SK-N-SH (cell line): ENCODE measurements at regions not wholly inside any gene's neighbourhood (a gene's known extent, or its start where the extent isn't known, plus 50 kb on each side); places are given as distances from the start of the nearest gene placed in this dataset.

Experiments
- CTCF ChIA-PET: fragments of 300-600, 350-600 bp; formaldehyde crosslinking; extraction: SDS; loops from one replicate; lab custom pipeline; 2021; lab: Yijun Ruan, JAX
- POLR2A ChIA-PET: fragments of 350-600 bp; sonication (Branson Sonifier 250); formaldehyde crosslinking; extraction: SDS; loops from one replicate; lab custom pipeline; 2020; ENCODE audit warnings: antibody characterized with exemption, inconsistent platforms; lab: Yijun Ruan, JAX
- DNase-seq: peaks from one replicate; pipeline ENCODE4 v3.0.0; 2012
- H2AFZ ChIP-seq: fragments of 200-600 bp; sonication (generic); 2 replicates; pipeline ENCODE4 v1.8.1; 2016; ENCODE audit warnings: antibody characterized with exemption, mild to moderate bottlenecking, low read depth
- H3F3A ChIP-seq: fragments of 200-600 bp; sonication (generic); replicated peaks from 2 replicates; pipeline ENCODE3; 2016; ENCODE audit warnings: antibody characterized with exemption, mild to moderate bottlenecking; ENCODE audit not compliant: insufficient read depth
- H3K27ac ChIP-seq, 2 experiments: fragments of 200-500 bp in 1 of 2; fragments of 200-600 bp in 1 of 2; sonication (Bioruptor generic) in 1 of 2; sonication (generic), shearing (Covaris generic) in 1 of 2; 2 replicates each; pipeline versions ENCODE4 v1.5.1 to v1.6.1; 2014 to 2016; ENCODE audit warnings: low read depth in 2 of 2, inconsistent platforms in 1 of 2, low read length in 1 of 2, mild to moderate bottlenecking in 1 of 2, mixed read lengths in 1 of 2
- H3K27me3 ChIP-seq: fragments of 200-600 bp; sonication (generic), shearing (Covaris generic); 2 replicates; pipeline ENCODE4 v1.6.1; 2016; ENCODE audit warnings: mixed run types; ENCODE audit not compliant: insufficient read depth
- H3K36me3 ChIP-seq, 2 experiments: fragments of 200-500 bp in 1 of 2; fragments of 200-600 bp in 1 of 2; sonication (Bioruptor generic) in 1 of 2; sonication (generic) in 1 of 2; replicated peaks in 1 of 2; 2 replicates each; pipeline versions ENCODE3 to v1.5.1; 2014 to 2016; ENCODE audit warnings: low read length in 1 of 2, mild to moderate bottlenecking in 1 of 2; ENCODE audit not compliant: insufficient read depth in 2 of 2, control insufficient read depth in 1 of 2
- H3K4me1 ChIP-seq, 2 experiments: fragments of 200-500 bp in 1 of 2; fragments of 200-600 bp in 1 of 2; sonication (Bioruptor generic) in 1 of 2; sonication (generic), shearing (Covaris generic) in 1 of 2; 2 replicates each; pipeline versions ENCODE4 v1.5.1 to v1.6.1; 2014 to 2016; ENCODE audit warnings: low read depth in 1 of 2, low read length in 1 of 2, mixed run types in 1 of 2; ENCODE audit not compliant: insufficient read depth in 2 of 2, control insufficient read depth in 1 of 2
- H3K4me2 ChIP-seq: fragments of 200-600 bp; sonication (generic), shearing (Covaris generic); 2 replicates; pipeline ENCODE4 v1.6.1; 2017; ENCODE audit warnings: mixed run types
- H3K4me3 ChIP-seq, 2 experiments: fragments of 200-500 bp in 1 of 2; fragments of 200-600 bp in 1 of 2; sonication (Bioruptor generic) in 1 of 2; sonication (generic), shearing (Covaris generic) in 1 of 2; 2 replicates each; pipeline versions ENCODE4 v1.5.1 to v1.8.1; 2014 to 2016; ENCODE audit warnings: low read depth in 2 of 2, inconsistent platforms in 1 of 2, low read length in 1 of 2, mild to moderate bottlenecking in 1 of 2, mixed read lengths in 1 of 2, moderate library complexity in 1 of 2
- H3K79me2 ChIP-seq: fragments of 200-600 bp; sonication (generic); 2 replicates; pipeline ENCODE4 v1.8.1; 2017; ENCODE audit warnings: mild to moderate bottlenecking; ENCODE audit not compliant: insufficient read depth
- H3K9ac ChIP-seq: fragments of 200-600 bp; sonication (generic); 2 replicates; pipeline ENCODE4 v1.6.1; 2017; ENCODE audit warnings: mixed run types
- H3K9me2 ChIP-seq: fragments of 200-600 bp; sonication (generic); 2 replicates; pipeline ENCODE4 v1.6.1; 2017; ENCODE audit warnings: mixed run types
- H3K9me3 ChIP-seq: fragments of 200-600 bp; sonication (generic); 2 replicates; pipeline ENCODE4 v1.6.1; 2017; ENCODE audit warnings: mixed run types, mild to moderate bottlenecking, moderate library complexity
- H4K20me1 ChIP-seq: fragments of 200-600 bp; sonication (generic); 2 replicates; pipeline ENCODE4 v1.6.1; 2017; ENCODE audit warnings: mild to moderate bottlenecking, mixed run types; ENCODE audit not compliant: insufficient read depth
- CHD2 ChIP-seq: fragments of 150-350 bp; IDR thresholded peaks from 2 replicates; pipeline ENCODE4 v1.6.1; 2018; ENCODE audit warnings: low read length; ENCODE audit not compliant: partially characterized antibody
- ELF1 ChIP-seq: IDR thresholded peaks from 2 replicates; pipeline ENCODE4 v1.4.0; 2012
- EP300 ChIP-seq, 2 experiments: IDR thresholded peaks; 2 replicates each; pipeline versions ENCODE4 v1.4.0 to v1.6.1; 2012; ENCODE audit warnings: borderline replicate concordance in 1 of 2, low read depth in 1 of 2, low read length in 1 of 2
- EZH2phosphoT487 ChIP-seq: fragments of 200-600 bp; sonication (generic); IDR thresholded peaks from 2 replicates; pipeline ENCODE4 v1.6.1; 2017; ENCODE audit warnings: low read depth, mixed run types, mild to moderate bottlenecking, antibody characterized with exemption, moderate library complexity, borderline replicate concordance
- FOSL2 ChIP-seq: IDR thresholded peaks from 2 replicates; pipeline ENCODE4 v1.4.0; 2012; ENCODE audit warnings: low read depth, mild to moderate bottlenecking, moderate library complexity, borderline replicate concordance
- FOXJ3 ChIP-seq: sonication (generic); formaldehyde crosslinking; IDR thresholded peaks from 2 replicates; pipeline ENCODE4 v1.5.1; 2020; ENCODE audit warnings: mild to moderate bottlenecking, missing genetic modification reagents
- GABPA ChIP-seq: IDR thresholded peaks from 2 replicates; pipeline ENCODE4 v1.4.0; 2012; ENCODE audit warnings: low read depth, mild to moderate bottlenecking
- JUND ChIP-seq: IDR thresholded peaks from 2 replicates; pipeline ENCODE4 v1.4.0; 2012
- POLR2AphosphoS5 ChIP-seq: IDR thresholded peaks from 2 replicates; pipeline ENCODE4 v1.6.1; 2012; ENCODE audit warnings: low read depth, low read length
- RCOR1 ChIP-seq: fragments of 150-350 bp; IDR thresholded peaks from 2 replicates; pipeline ENCODE4 v1.6.1; 2017; ENCODE audit warnings: antibody characterized with exemption, low read length
- REST ChIP-seq: IDR thresholded peaks from 2 replicates; pipeline ENCODE4 v1.6.1; 2012; ENCODE audit warnings: mild to moderate bottlenecking, low read depth, low read length, moderate library complexity
- RFX5 ChIP-seq: IDR thresholded peaks from 2 replicates; pipeline ENCODE4 v1.6.1; 2012; ENCODE audit warnings: mild to moderate bottlenecking, improper control_type of control experiment, low read length
- SIN3A ChIP-seq: IDR thresholded peaks from 2 replicates; pipeline ENCODE4 v1.6.1; 2012; ENCODE audit warnings: low read depth, mild to moderate bottlenecking, low read length, moderate library complexity, borderline replicate concordance
- TCF12 ChIP-seq: IDR thresholded peaks from 2 replicates; pipeline ENCODE4 v1.4.0; 2012
- TEAD4 ChIP-seq: IDR thresholded peaks from 2 replicates; pipeline ENCODE4 v1.4.0; 2012; ENCODE audit warnings: mild to moderate bottlenecking, borderline replicate concordance; ENCODE audit not compliant: insufficient read depth
- USF1 ChIP-seq: IDR thresholded peaks from 2 replicates; pipeline ENCODE4 v1.4.0; 2012; ENCODE audit warnings: low read depth, borderline replicate concordance
- WGBS: methylation state at CpG from one replicate; pipeline ENCODE4 v1.1.6; 2017; ENCODE audit warnings: low lambda C conversion rate; 5-methylcytosine and 5-hydroxymethylcytosine counted together
- TF ChIP-seq, protein P1 (sequence below): fragments of 150-350 bp; IDR thresholded peaks from 2 replicates; pipeline ENCODE4 v1.6.1; 2017; ENCODE audit warnings: antibody characterized with exemption, low read length, low read depth, borderline replicate concordance
- TF ChIP-seq, protein P2 (sequence below): IDR thresholded peaks from 2 replicates; pipeline ENCODE4; 2012
- TF ChIP-seq, protein P3 (sequence below): IDR thresholded peaks from 2 replicates; pipeline ENCODE4 v1.4.0; 2012; ENCODE audit warnings: low read depth, borderline replicate concordance

DNA sequence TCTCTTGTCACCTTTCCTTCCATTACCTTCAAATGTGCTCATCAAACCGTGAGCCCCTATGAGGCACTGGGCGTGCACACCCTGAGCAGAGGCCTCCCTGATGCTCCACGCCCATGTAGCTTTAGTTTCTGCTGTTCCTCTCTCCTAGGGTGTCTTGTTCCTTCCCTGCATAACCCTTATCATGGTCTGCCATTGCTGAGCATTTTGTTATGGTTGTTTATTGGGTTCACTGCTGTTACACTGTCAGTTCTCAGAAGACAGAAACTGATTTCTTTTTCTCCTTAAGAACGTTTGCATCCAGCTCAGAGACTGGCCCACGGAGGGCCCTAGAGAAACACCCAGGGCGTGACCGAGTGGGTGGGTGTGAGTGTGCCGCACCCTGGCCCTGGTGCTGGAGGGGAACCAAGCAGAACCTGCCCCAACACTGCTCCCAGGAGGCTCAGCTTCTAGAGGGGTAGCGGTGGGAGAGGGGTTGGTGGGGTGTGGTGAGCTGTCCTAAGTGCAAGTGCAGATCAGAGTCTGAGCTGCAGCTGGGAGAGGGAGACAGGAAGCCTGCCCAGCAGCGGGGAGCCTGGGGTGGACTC lies 61.4 kb upstream of the URI1 start (continued):
- no peak for TF ChIP-seq REST
- TF ChIP-seq, protein P1, sequence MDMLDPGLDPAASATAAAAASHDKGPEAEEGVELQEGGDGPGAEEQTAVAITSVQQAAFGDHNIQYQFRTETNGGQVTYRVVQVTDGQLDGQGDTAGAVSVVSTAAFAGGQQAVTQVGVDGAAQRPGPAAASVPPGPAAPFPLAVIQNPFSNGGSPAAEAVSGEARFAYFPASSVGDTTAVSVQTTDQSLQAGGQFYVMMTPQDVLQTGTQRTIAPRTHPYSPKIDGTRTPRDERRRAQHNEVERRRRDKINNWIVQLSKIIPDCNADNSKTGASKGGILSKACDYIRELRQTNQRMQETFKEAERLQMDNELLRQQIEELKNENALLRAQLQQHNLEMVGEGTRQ, result no peak
- TF ChIP-seq TCF12, result no peak
- TF ChIP-seq GABPA, result no peak
- TF ChIP-seq ELF1, result no peak
- TF ChIP-seq FOXJ3 (CRISPR knock-in tag), result no peak

- WGBS, result 71% methylated on average over 4 of the region's 5 CpGs
- CTCF ChIA-PET, result interaction anchor here (2.7 to 3.4 kb wide), 2 partner anchors 121 to 151 kb away, joined by 14 to 21 read pairs; no protein-coding TSS in a partner anchor
- Histone ChIP-seq H3F3A (no peaks in the 10 kb centered on the region), H3K4me1 (peaks cover 0 to 6% of the 10 kb centered on the region in 2 experiments; a peak in 1 of 4 replicates), H3K27ac (no peak overlapping the region), H3K27me3 (no peaks in the 10 kb centered on the region; the same call in 1 of the 2 replicates), H3K36me3 (no peaks in the 10 kb centered on the region), H3K9ac (no peak overlapping the region), H3K79me2 (no peaks in the 10 kb centered on the region), H2AFZ (no peak overlapping the region), H4K20me1 (no peaks in the 10 kb centered on the region), H3K9me2 (no peaks in the 10 kb centered on the region)
- POLR2A ChIA-PET, result no interaction called here
- no peak for TF ChIP-seq JUND
- no peak for TF ChIP-seq EP300 (IDR thresholded peaks at IDR 0.05; ENCODE audit: borderline replicate concordance in 1 of 2, low read depth in 1 of 2, low read length in 1 of 2)
- TF ChIP-seq TEAD4, result no peak
- TF ChIP-seq USF1, result no peak
- no peak for TF ChIP-seq RCOR1
- no peak for TF ChIP-seq RFX5
- TF ChIP-seq FOSL2, result no peak
- TF ChIP-seq ELF1, result no peak
- TF ChIP-seq CHD2, result no peak
- TF ChIP-seq EZH2phosphoT487, result no peak
- TF ChIP-seq, protein P2, sequence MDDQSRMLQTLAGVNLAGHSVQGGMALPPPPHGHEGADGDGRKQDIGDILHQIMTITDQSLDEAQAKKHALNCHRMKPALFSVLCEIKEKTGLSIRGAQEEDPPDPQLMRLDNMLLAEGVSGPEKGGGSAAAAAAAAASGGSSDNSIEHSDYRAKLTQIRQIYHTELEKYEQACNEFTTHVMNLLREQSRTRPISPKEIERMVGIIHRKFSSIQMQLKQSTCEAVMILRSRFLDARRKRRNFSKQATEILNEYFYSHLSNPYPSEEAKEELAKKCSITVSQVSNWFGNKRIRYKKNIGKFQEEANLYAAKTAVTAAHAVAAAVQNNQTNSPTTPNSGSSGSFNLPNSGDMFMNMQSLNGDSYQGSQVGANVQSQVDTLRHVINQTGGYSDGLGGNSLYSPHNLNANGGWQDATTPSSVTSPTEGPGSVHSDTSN, result no peak
- TF ChIP-seq, protein P3, sequence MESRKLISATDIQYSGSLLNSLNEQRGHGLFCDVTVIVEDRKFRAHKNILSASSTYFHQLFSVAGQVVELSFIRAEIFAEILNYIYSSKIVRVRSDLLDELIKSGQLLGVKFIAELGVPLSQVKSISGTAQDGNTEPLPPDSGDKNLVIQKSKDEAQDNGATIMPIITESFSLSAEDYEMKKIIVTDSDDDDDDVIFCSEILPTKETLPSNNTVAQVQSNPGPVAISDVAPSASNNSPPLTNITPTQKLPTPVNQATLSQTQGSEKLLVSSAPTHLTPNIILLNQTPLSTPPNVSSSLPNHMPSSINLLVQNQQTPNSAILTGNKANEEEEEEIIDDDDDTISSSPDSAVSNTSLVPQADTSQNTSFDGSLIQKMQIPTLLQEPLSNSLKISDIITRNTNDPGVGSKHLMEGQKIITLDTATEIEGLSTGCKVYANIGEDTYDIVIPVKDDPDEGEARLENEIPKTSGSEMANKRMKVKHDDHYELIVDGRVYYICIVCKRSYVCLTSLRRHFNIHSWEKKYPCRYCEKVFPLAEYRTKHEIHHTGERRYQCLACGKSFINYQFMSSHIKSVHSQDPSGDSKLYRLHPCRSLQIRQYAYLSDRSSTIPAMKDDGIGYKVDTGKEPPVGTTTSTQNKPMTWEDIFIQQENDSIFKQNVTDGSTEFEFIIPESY, result no peak
- no peak for TF ChIP-seq POLR2AphosphoS5
- TF ChIP-seq, protein P1, result no peak
- no peak for TF ChIP-seq SIN3A
- TF ChIP-seq GABPA, result no peak
- TF ChIP-seq, all 33 proteins: peak for 0
- Histone ChIP-seq H3K9me3 (no peaks in the 10 kb centered on the region), H3K4me3 (no peak overlapping the region), H3K4me2 (no peak overlapping the region)
- no peak for DNase-seq
Measured at GRCh38 chr19:29881386-29881785, 60.7 kb upstream of the URI1 start.
